ENCODE measurements at regions not wholly inside any gene's neighbourhood (a gene's known extent, or its start where the extent isn't known, plus 50 kb on each side); places are given as distances from the start of the nearest gene placed in this dataset.

- no peak overlapping the region for H3K4me2 ChIP-seq (ENCODE audit: low read depth, low read length)
- H3K27me3 ChIP-seq (ENCODE audit: control insufficient read depth, insufficient read depth, low read length): no peaks in the 10 kb centered on the region
- H3K27ac ChIP-seq (ENCODE audit: insufficient read depth, low read length): no peak overlapping the region
- no peaks in the 10 kb centered on the region for H3K9me1 ChIP-seq (ENCODE audit: insufficient read depth, low read length)
- no peak for TF ChIP-seq RAD21 (IDR thresholded peaks at IDR 0.05; ENCODE audit: low read length)
- no peak for TF ChIP-seq POLR2A (IDR thresholded peaks at IDR 0.05; ENCODE audit: low read depth, low read length)
- TF ChIP-seq FOS (IDR thresholded peaks at IDR 0.05; ENCODE audit: low read depth, low read length): no peak
- no peak for TF ChIP-seq MXI1 (IDR thresholded peaks at IDR 0.05; ENCODE audit: borderline replicate concordance, low read depth, low read length)
- no peak for TF ChIP-seq SMC3 (IDR thresholded peaks at IDR 0.05; ENCODE audit: low read depth, low read length)
- TF ChIP-seq CHD1 (IDR thresholded peaks at IDR 0.05; ENCODE audit: low read depth, low read length): no peak
- no peak for TF ChIP-seq ELK1 (IDR thresholded peaks at IDR 0.05; ENCODE audit: borderline replicate concordance, low read depth, low read length)
- TF ChIP-seq MAZ (IDR thresholded peaks at IDR 0.05; ENCODE audit: borderline replicate concordance, low read depth, low read length): no peak
- no peak for TF ChIP-seq CTCF (conservative IDR thresholded peaks at IDR 0.05; ENCODE audit: low read depth, low read length)
- TF ChIP-seq MAFK (IDR thresholded peaks at IDR 0.05; ENCODE audit: low read depth, low read length): no peak
- no peak for TF ChIP-seq BHLHE40 (IDR thresholded peaks at IDR 0.05; ENCODE audit: low read depth, low read length)
- TF ChIP-seq RFX5 (IDR thresholded peaks at IDR 0.05; ENCODE audit: low read depth, low read length): no peak
- TF ChIP-seq NFE2L2 (IDR thresholded peaks at IDR 0.05; ENCODE audit: low read depth, low read length): no peak
- TF ChIP-seq CEBPB (IDR thresholded peaks at IDR 0.05; ENCODE audit: low read depth, low read length): no peak
- TF ChIP-seq USF2 (IDR thresholded peaks at IDR 0.05; ENCODE audit: low read depth, low read length): no peak
- no peak for TF ChIP-seq RCOR1 (IDR thresholded peaks at IDR 0.05; ENCODE audit: insufficient replicate concordance, low read length)
- H3K9me3 ChIP-seq (ENCODE audit: control insufficient read depth, insufficient read depth, low read length): no peaks in the 10 kb centered on the region
- in situ Hi-C loops (cut with MboI; ENCODE audit: low sequenced_read_pairs) (no loop called here), intact Hi-C loops (cut with micrococcal nuclease) (no loop called here), dilution Hi-C loops (cut with HindIII; ENCODE audit: low sequenced_read_pairs, unreplicated experiment) (no loop called here)
- H2AFZ ChIP-seq (replicated peaks; ENCODE audit: low read length, poor library complexity): no peak overlapping the region
- DNase-seq: no peak
- ChIA-PET CTCF (no interaction called here), POLR2A (ENCODE audit: unreplicated experiment) (no interaction called here)
- no peak overlapping the region for H3K9ac ChIP-seq (ENCODE audit: low read depth, low read length)
- H3K18ac ChIP-seq (ENCODE audit: low read depth, low read length): no peak overlapping the region
- H3K4me3 ChIP-seq (ENCODE audit: insufficient read depth, low read depth, low read length): no peak overlapping the region
- H2AK9ac ChIP-seq (replicated peaks; ENCODE audit: low read depth, low read length, poor library complexity): no peak overlapping the region
- no CpG with 5 or more reads among the region's 1 CpG for WGBS, 2 experiments (ENCODE audit: extremely low coverage in 2 of 2, insufficient read length in 1 of 2)
- H2BK120ac ChIP-seq (ENCODE audit: low read depth, low read length): no peak overlapping the region
- no peak overlapping the region for H4K8ac ChIP-seq (ENCODE audit: low read depth in 2 of 2, low read length in 2 of 2)
- no peak overlapping the region for H3K23ac ChIP-seq (ENCODE audit: low read depth, low read length)
- H4K91ac ChIP-seq (ENCODE audit: insufficient read depth, low read depth, low read length): no peak overlapping the region
- ATAC-seq (ENCODE audit: low read depth): no peak
- BruUV-seq (replicated peaks): no TSS peak
- no peak overlapping the region for H2BK15ac ChIP-seq (ENCODE audit: low read depth, low read length)
- H2BK20ac ChIP-seq (ENCODE audit: low read depth, low read length): no peak overlapping the region
- H2AK5ac ChIP-seq (ENCODE audit: low read depth, low read length): no peak overlapping the region
- no peak overlapping the region for H3K56ac ChIP-seq (ENCODE audit: extremely low read depth, insufficient read depth, low read length)
- no peaks in the 10 kb centered on the region for H4K20me1 ChIP-seq (ENCODE audit: insufficient read depth, low read length)
- no peak overlapping the region for H4K5ac ChIP-seq (ENCODE audit: low read depth, low read length)
- no peak overlapping the region for H3K4ac ChIP-seq (ENCODE audit: low read depth, low read length)
- H3K79me1 ChIP-seq (ENCODE audit: low read depth in 1 of 2, low read length in 2 of 2): no peaks in the 10 kb centered on the region
- H3K14ac ChIP-seq (replicated peaks; ENCODE audit: low read depth, low read length): no peak overlapping the region
- H3K4me1 ChIP-seq (ENCODE audit: control insufficient read depth, insufficient read depth, low read length): no peaks in the 10 kb centered on the region
- H2BK5ac ChIP-seq (ENCODE audit: low read depth, low read length, poor library complexity, severe bottlenecking): no peak overlapping the region
- no peaks in the 10 kb centered on the region for H3K36me3 ChIP-seq (ENCODE audit: control insufficient read depth, insufficient read depth, low read length)
These were observed 340.3 kb upstream of the PDE3A start for GRCh38 chr12:20028033-20028432.
